HG02870 (cell line): ENCODE measurements at regions not wholly inside any gene's neighbourhood (a gene's known extent, or its start where the extent isn't known, plus 50 kb on each side); places are given as distances from the start of the nearest gene placed in this dataset.

Experiments
- ATAC-seq: cut with Tn5 transposase; IDR thresholded peaks from one replicate; pipeline ENCODE4 v1.9.1; 2021; ENCODE audit warnings: mild to moderate bottlenecking, moderate library complexity; ENCODE audit not compliant: unreplicated experiment

- ATAC-seq = no peak
Observed at GRCh38 chr1:195584870-195585624, 1023.2 kb downstream of the KCNT2 start.

GRCh38 chr1:195580988-195581387 lies 1027.3 kb downstream of the KCNT2 start:
- no peak for ATAC-seq

- no peak for ATAC-seq
Observed at GRCh38 chr1:195577748-195578147, 1030.5 kb downstream of the KCNT2 start.

GRCh38 chr1:195576641-195577040 lies 1031.6 kb downstream of the KCNT2 start:
- ATAC-seq = no peak

GRCh38 chr1:195574511-195574910 lies 1033.7 kb downstream of the KCNT2 start:
- no peak for ATAC-seq

- ATAC-seq = no peak
Observed at GRCh38 chr1:195569934-195570333, 1038.3 kb downstream of the KCNT2 start.

GRCh38 chr1:195568389-195568788 lies 1039.9 kb downstream of the KCNT2 start:
- no peak for ATAC-seq

- ATAC-seq = no peak
Observed at GRCh38 chr1:195562074-195562473, 1046.2 kb downstream of the KCNT2 start.

- no peak for ATAC-seq
Observed at GRCh38 chr1:195550071-195550862, 1058.0 kb downstream of the KCNT2 start.

GRCh38 chr1:195530961-195531360 lies 1077.3 kb downstream of the KCNT2 start:
- no peak for ATAC-seq

- ATAC-seq = no peak
Observed at GRCh38 chr1:195529881-195530280, 1078.4 kb downstream of the KCNT2 start.

- ATAC-seq = no peak
Observed at GRCh38 chr1:195520757-195521156, 1087.5 kb downstream of the KCNT2 start.

GRCh38 chr1:195516036-195516435 lies 1092.2 kb downstream of the KCNT2 start:
- ATAC-seq = no peak

GRCh38 chr1:195511501-195511900 lies 1096.7 kb downstream of the KCNT2 start:
- ATAC-seq = no peak

- no peak for ATAC-seq
Observed at GRCh38 chr1:195501118-195501517, 1107.1 kb downstream of the KCNT2 start.

GRCh38 chr1:195495720-195496635 lies 1112.3 kb downstream of the KCNT2 start:
- ATAC-seq = no peak

- ATAC-seq = no peak
Observed at GRCh38 chr1:195482137-195482536, 1126.1 kb downstream of the KCNT2 start.

GRCh38 chr1:195481293-195481692 lies 1126.9 kb downstream of the KCNT2 start:
- ATAC-seq = no peak

- ATAC-seq = no peak
Observed at GRCh38 chr1:195475568-195475967, 1132.7 kb downstream of the KCNT2 start.

- ATAC-seq = no peak
Observed at GRCh38 chr1:195472291-195472690, 1135.9 kb downstream of the KCNT2 start.

- ATAC-seq = no peak
Observed at GRCh38 chr1:195466639-195467038, 1141.6 kb downstream of the KCNT2 start.
